Osteocyte (in vitro differentiated cells): ENCODE measurements at regions not wholly inside any gene's neighbourhood (a gene's known extent, or its start where the extent isn't known, plus 50 kb on each side); places are given as distances from the start of the nearest gene placed in this dataset.
"Not testable (repeated sequence)": the region's sequence is repeated elsewhere in the genome, so short reads cannot be mapped to it uniquely, and the experiment has no call there.

Experiments
- DNase-seq: peaks from one replicate; pipeline ENCODE4 v3.0.0; 2021; ENCODE audit warnings: mixed read lengths; ENCODE audit not compliant: unreplicated experiment; ENCODE audit errors: extremely low spot score
- H3K27ac Mint-ChIP-seq: one replicate; pipeline ENCODE4 v1.8.0; 2021; ENCODE audit warnings: mild to moderate bottlenecking, mixed read lengths; ENCODE audit not compliant: unreplicated experiment
- H3K27me3 Mint-ChIP-seq: one replicate; pipeline ENCODE4 v1.8.0; 2021; ENCODE audit warnings: mixed read lengths; ENCODE audit not compliant: unreplicated experiment
- H3K36me3 Mint-ChIP-seq: one replicate; pipeline ENCODE4 v1.8.0; 2021; ENCODE audit warnings: mixed read lengths; ENCODE audit not compliant: unreplicated experiment
- H3K4me1 Mint-ChIP-seq: one replicate; pipeline ENCODE4 v1.8.0; 2021; ENCODE audit warnings: mixed read lengths; ENCODE audit not compliant: unreplicated experiment
- H3K4me3 Mint-ChIP-seq: one replicate; pipeline ENCODE4 v1.8.0; 2021; ENCODE audit warnings: mild to moderate bottlenecking, moderate library complexity, mixed read lengths; ENCODE audit not compliant: unreplicated experiment
- H3K9me3 Mint-ChIP-seq: one replicate; pipeline ENCODE4 v1.8.0; 2021; ENCODE audit warnings: mixed read lengths; ENCODE audit not compliant: unreplicated experiment
- TF ChIP-seq, protein P1 (sequence below): fragments of 200-600 bp; sonication (generic); IDR thresholded peaks from 2 replicates; pipeline ENCODE4 v1.5.0; 2021; ENCODE audit warnings: antibody characterized with exemption, mild to moderate bottlenecking, moderate library complexity

GRCh38 chr12:63362166-63362565 is 211.2 kb upstream of the AVPR1A start:
- TF ChIP-seq, protein P1, sequence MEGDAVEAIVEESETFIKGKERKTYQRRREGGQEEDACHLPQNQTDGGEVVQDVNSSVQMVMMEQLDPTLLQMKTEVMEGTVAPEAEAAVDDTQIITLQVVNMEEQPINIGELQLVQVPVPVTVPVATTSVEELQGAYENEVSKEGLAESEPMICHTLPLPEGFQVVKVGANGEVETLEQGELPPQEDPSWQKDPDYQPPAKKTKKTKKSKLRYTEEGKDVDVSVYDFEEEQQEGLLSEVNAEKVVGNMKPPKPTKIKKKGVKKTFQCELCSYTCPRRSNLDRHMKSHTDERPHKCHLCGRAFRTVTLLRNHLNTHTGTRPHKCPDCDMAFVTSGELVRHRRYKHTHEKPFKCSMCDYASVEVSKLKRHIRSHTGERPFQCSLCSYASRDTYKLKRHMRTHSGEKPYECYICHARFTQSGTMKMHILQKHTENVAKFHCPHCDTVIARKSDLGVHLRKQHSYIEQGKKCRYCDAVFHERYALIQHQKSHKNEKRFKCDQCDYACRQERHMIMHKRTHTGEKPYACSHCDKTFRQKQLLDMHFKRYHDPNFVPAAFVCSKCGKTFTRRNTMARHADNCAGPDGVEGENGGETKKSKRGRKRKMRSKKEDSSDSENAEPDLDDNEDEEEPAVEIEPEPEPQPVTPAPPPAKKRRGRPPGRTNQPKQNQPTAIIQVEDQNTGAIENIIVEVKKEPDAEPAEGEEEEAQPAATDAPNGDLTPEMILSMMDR = no peak
- Mint-ChIP-seq H3K36me3 (no peaks in the 10 kb centered on the region), H3K4me1 (peaks cover 7% of the 10 kb centered on the region), H3K9me3 (peaks cover 2% of the 10 kb centered on the region), H3K27ac (no peak overlapping the region), H3K27me3 (peaks cover 5% of the 10 kb centered on the region), H3K4me3 (no peak overlapping the region)
- no peak for DNase-seq

GRCh38 chr12:63354969-63355368 is 204.0 kb upstream of the AVPR1A start:
- Mint-ChIP-seq H3K27ac (no peak overlapping the region), H3K27me3 (peaks cover 5% of the 10 kb centered on the region), H3K9me3 (no peaks in the 10 kb centered on the region), H3K36me3 (no peaks in the 10 kb centered on the region), H3K4me1 (peaks cover 35% of the 10 kb centered on the region), H3K4me3 (no peak overlapping the region)
- TF ChIP-seq, protein P1 = no peak
- DNase-seq = no peak

GRCh38 chr12:63353559-63353958 is 202.6 kb upstream of the AVPR1A start:
- H3K4me1 Mint-ChIP-seq = peaks cover 34% of the 10 kb centered on the region
- no peak for DNase-seq
- H3K36me3 Mint-ChIP-seq = no peaks in the 10 kb centered on the region
- TF ChIP-seq, protein P1 = peak; percentile 31
- H3K4me3 Mint-ChIP-seq = no peak overlapping the region
- H3K27ac Mint-ChIP-seq = no peak overlapping the region
- H3K27me3 Mint-ChIP-seq = no peaks in the 10 kb centered on the region
- H3K9me3 Mint-ChIP-seq = no peaks in the 10 kb centered on the region

- no peak overlapping the region for H3K4me3 Mint-ChIP-seq
- H3K27ac Mint-ChIP-seq = no peak overlapping the region
- H3K36me3 Mint-ChIP-seq = no peaks in the 10 kb centered on the region
- TF ChIP-seq, protein P1 = no peak
- H3K27me3 Mint-ChIP-seq = no peaks in the 10 kb centered on the region
- no peak for DNase-seq
- H3K4me1 Mint-ChIP-seq = peaks cover 34% of the 10 kb centered on the region
- no peaks in the 10 kb centered on the region for H3K9me3 Mint-ChIP-seq
These were observed 200.4 kb upstream of the AVPR1A start for GRCh38 chr12:63351370-63351769.

DNA sequence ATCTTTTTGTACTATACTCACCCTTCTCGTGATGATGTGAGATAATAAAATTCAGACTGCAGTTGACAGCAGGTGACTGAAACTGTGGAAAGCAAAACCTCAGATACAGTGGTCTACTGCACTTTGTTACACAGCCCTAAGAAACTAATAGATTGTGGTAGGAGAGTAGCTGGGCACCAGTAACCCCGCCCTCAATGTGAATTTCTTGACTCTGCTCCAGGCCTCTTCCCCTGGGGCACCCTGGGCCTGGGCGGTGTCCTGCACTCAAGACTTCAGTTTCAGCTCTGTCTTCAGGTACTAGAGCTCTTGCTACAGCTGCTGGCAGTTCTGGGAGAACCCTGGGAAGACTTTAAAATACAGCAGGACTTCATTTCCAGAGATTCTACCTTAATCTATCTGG is 197.6 kb upstream of the AVPR1A start:
- H3K27ac Mint-ChIP-seq = no peak overlapping the region
- no peaks in the 10 kb centered on the region for H3K36me3 Mint-ChIP-seq
- TF ChIP-seq, protein P1 = no peak
- H3K4me3 Mint-ChIP-seq = no peak overlapping the region
- no peaks in the 10 kb centered on the region for H3K9me3 Mint-ChIP-seq
- no peak for DNase-seq
- H3K4me1 Mint-ChIP-seq = peaks cover 18% of the 10 kb centered on the region
- H3K27me3 Mint-ChIP-seq = peaks cover 11% of the 10 kb centered on the region

DNA sequence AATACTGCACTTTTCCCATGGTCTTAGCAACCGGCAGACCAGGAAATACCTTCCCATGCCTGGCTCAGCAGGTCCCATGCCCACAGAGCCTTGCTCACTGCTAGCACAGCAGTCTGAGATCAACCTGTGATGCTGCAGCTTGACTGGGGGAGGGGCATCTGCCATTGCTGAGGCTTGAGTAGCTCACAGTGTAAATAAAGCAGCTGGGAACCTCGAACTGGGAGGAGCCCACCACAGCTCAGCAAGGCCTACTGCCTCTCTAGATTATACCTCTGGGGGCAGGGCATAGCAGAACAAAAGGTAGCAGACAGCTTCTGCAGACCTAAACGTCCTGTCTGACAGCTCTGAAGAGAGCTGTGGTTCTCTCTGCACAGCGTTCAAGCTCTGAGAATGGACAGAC is 186.2 kb upstream of the AVPR1A start:
- not testable (repeated sequence) for H3K4me1 Mint-ChIP-seq, H3K36me3 Mint-ChIP-seq, H3K4me3 Mint-ChIP-seq, DNase-seq, H3K27ac Mint-ChIP-seq
- Mint-ChIP-seq H3K27me3 (peaks cover 25% of the 10 kb centered on the region), H3K9me3 (peaks cover 24% of the 10 kb centered on the region)
